ENCODE measurements at regions not wholly inside any gene's neighbourhood (a gene's known extent, or its start where the extent isn't known, plus 50 kb on each side); places are given as distances from the start of the nearest gene placed in this dataset.

- H3K4me3 ChIP-seq (ENCODE audit: low read length) = no peak overlapping the region
- no peak overlapping the region for H3K27ac ChIP-seq (ENCODE audit: low read length)
- H3K4me1 ChIP-seq (ENCODE audit: insufficient read depth, low read length) = no peaks in the 10 kb centered on the region
- H3K9me3 ChIP-seq (ENCODE audit: insufficient read depth, low read depth, low read length) = no peaks in the 10 kb centered on the region
- no peaks in the 10 kb centered on the region for H3K27me3 ChIP-seq (ENCODE audit: insufficient read depth, low read length)
- H3K36me3 ChIP-seq (ENCODE audit: insufficient read depth, low read depth, low read length) = no peaks in the 10 kb centered on the region
- no peak overlapping the region for H3K9ac ChIP-seq (ENCODE audit: low read depth, low read length)
Measured at GRCh38 chr5:74369173-74369572, 271.4 kb downstream of the ENC1 start.

GRCh38 chr5:74367934-74368333, 272.6 kb downstream of the ENC1 start:
- Histone ChIP-seq H3K36me3 (ENCODE audit: insufficient read depth, low read depth, low read length) (no peaks in the 10 kb centered on the region), H3K4me1 (ENCODE audit: insufficient read depth, low read length) (no peaks in the 10 kb centered on the region), H3K27ac (ENCODE audit: low read length) (no peak overlapping the region)

GRCh38 chr5:74367241-74367733, 273.2 kb downstream of the ENC1 start:
- H3K9ac ChIP-seq (ENCODE audit: low read depth, low read length) = no peak overlapping the region
- H3K4me3 ChIP-seq (ENCODE audit: low read length) = no peak overlapping the region
- no peaks in the 10 kb centered on the region for H3K4me1 ChIP-seq (ENCODE audit: insufficient read depth, low read length)
- H3K9me3 ChIP-seq (ENCODE audit: insufficient read depth, low read depth, low read length) = no peaks in the 10 kb centered on the region
- H3K27ac ChIP-seq (ENCODE audit: low read length) = no peak overlapping the region
- H3K27me3 ChIP-seq (ENCODE audit: insufficient read depth, low read length) = no peaks in the 10 kb centered on the region
- no peaks in the 10 kb centered on the region for H3K36me3 ChIP-seq (ENCODE audit: insufficient read depth, low read depth, low read length)

More at GRCh38 chr5:74367934-74368333, 272.6 kb downstream of the ENC1 start:
- no peaks in the 10 kb centered on the region for H3K27me3 ChIP-seq (ENCODE audit: insufficient read depth, low read length)
- H3K9ac ChIP-seq (ENCODE audit: low read depth, low read length) = no peak overlapping the region
- no peak overlapping the region for H3K4me3 ChIP-seq (ENCODE audit: low read length)
- H3K9me3 ChIP-seq (ENCODE audit: insufficient read depth, low read depth, low read length) = no peaks in the 10 kb centered on the region

- Histone ChIP-seq H3K36me3 (ENCODE audit: insufficient read depth, low read depth, low read length) (no peaks in the 10 kb centered on the region), H3K4me3 (ENCODE audit: low read length) (no peak overlapping the region), H3K9ac (ENCODE audit: low read depth, low read length) (no peak overlapping the region)
Measured at GRCh38 chr5:74365723-74366122, 274.8 kb downstream of the ENC1 start.

GRCh38 chr5:74364507-74364906, 276.0 kb downstream of the ENC1 start:
- H3K36me3 ChIP-seq (ENCODE audit: insufficient read depth, low read depth, low read length) = no peaks in the 10 kb centered on the region
- H3K27ac ChIP-seq (ENCODE audit: low read length) = no peak overlapping the region
- no peak overlapping the region for H3K4me3 ChIP-seq (ENCODE audit: low read length)
- H3K9ac ChIP-seq (ENCODE audit: low read depth, low read length) = no peak overlapping the region
- no peaks in the 10 kb centered on the region for H3K4me1 ChIP-seq (ENCODE audit: insufficient read depth, low read length)
- H3K27me3 ChIP-seq (ENCODE audit: insufficient read depth, low read length) = no peaks in the 10 kb centered on the region
- no peaks in the 10 kb centered on the region for H3K9me3 ChIP-seq (ENCODE audit: insufficient read depth, low read depth, low read length)

More at GRCh38 chr5:74365723-74366122, 274.8 kb downstream of the ENC1 start:
- Histone ChIP-seq H3K9me3 (ENCODE audit: insufficient read depth, low read depth, low read length) (no peaks in the 10 kb centered on the region), H3K27ac (ENCODE audit: low read length) (no peak overlapping the region), H3K4me1 (ENCODE audit: insufficient read depth, low read length) (no peaks in the 10 kb centered on the region), H3K27me3 (ENCODE audit: insufficient read depth, low read length) (no peaks in the 10 kb centered on the region)

- no peak overlapping the region for H3K4me3 ChIP-seq (ENCODE audit: low read length)
- no peaks in the 10 kb centered on the region for H3K4me1 ChIP-seq (ENCODE audit: insufficient read depth, low read length)
- H3K27me3 ChIP-seq (ENCODE audit: insufficient read depth, low read length) = no peaks in the 10 kb centered on the region
- H3K27ac ChIP-seq (ENCODE audit: low read length) = no peak overlapping the region
- H3K36me3 ChIP-seq (ENCODE audit: insufficient read depth, low read depth, low read length) = no peaks in the 10 kb centered on the region
- no peaks in the 10 kb centered on the region for H3K9me3 ChIP-seq (ENCODE audit: insufficient read depth, low read depth, low read length)
- H3K9ac ChIP-seq (ENCODE audit: low read depth, low read length) = no peak overlapping the region
Measured at GRCh38 chr5:74363603-74364205, 276.8 kb downstream of the ENC1 start.

GRCh38 chr5:74361406-74362358, 278.8 kb downstream of the ENC1 start:
- Histone ChIP-seq H3K4me1 (ENCODE audit: insufficient read depth, low read length) (no peaks in the 10 kb centered on the region), H3K9ac (ENCODE audit: low read depth, low read length) (no peak overlapping the region), H3K27ac (ENCODE audit: low read length) (no peak overlapping the region), H3K27me3 (ENCODE audit: insufficient read depth, low read length) (no peaks in the 10 kb centered on the region), H3K4me3 (ENCODE audit: low read length) (no peak overlapping the region), H3K36me3 (ENCODE audit: insufficient read depth, low read depth, low read length) (no peaks in the 10 kb centered on the region), H3K9me3 (ENCODE audit: insufficient read depth, low read depth, low read length) (no peaks in the 10 kb centered on the region)

GRCh38 chr5:74360535-74361210, 279.9 kb downstream of the ENC1 start:
- no peak overlapping the region for H3K4me3 ChIP-seq (ENCODE audit: low read length)
- no peak overlapping the region for H3K9ac ChIP-seq (ENCODE audit: low read depth, low read length)
- H3K36me3 ChIP-seq (ENCODE audit: insufficient read depth, low read depth, low read length) = no peaks in the 10 kb centered on the region
- H3K9me3 ChIP-seq (ENCODE audit: insufficient read depth, low read depth, low read length) = no peaks in the 10 kb centered on the region
- no peaks in the 10 kb centered on the region for H3K4me1 ChIP-seq (ENCODE audit: insufficient read depth, low read length)
- no peak overlapping the region for H3K27ac ChIP-seq (ENCODE audit: low read length)
- H3K27me3 ChIP-seq (ENCODE audit: insufficient read depth, low read length) = no peaks in the 10 kb centered on the region

- no peak overlapping the region for H3K9ac ChIP-seq (ENCODE audit: low read depth, low read length)
- H3K4me3 ChIP-seq (ENCODE audit: low read length) = no peak overlapping the region
- no peaks in the 10 kb centered on the region for H3K4me1 ChIP-seq (ENCODE audit: insufficient read depth, low read length)
- H3K9me3 ChIP-seq (ENCODE audit: insufficient read depth, low read depth, low read length) = no peaks in the 10 kb centered on the region
- H3K27me3 ChIP-seq (ENCODE audit: insufficient read depth, low read length) = no peaks in the 10 kb centered on the region
- no peak overlapping the region for H3K27ac ChIP-seq (ENCODE audit: low read length)
- H3K36me3 ChIP-seq (ENCODE audit: insufficient read depth, low read depth, low read length) = no peaks in the 10 kb centered on the region
Measured at GRCh38 chr5:74357827-74358226, 282.7 kb downstream of the ENC1 start.

GRCh38 chr5:74356009-74356695, 284.4 kb downstream of the ENC1 start:
- no peak overlapping the region for H3K27ac ChIP-seq (ENCODE audit: low read length)
- no peaks in the 10 kb centered on the region for H3K4me1 ChIP-seq (ENCODE audit: insufficient read depth, low read length)
- H3K9me3 ChIP-seq (ENCODE audit: insufficient read depth, low read depth, low read length) = peaks cover 6% of the 10 kb centered on the region
- no peak overlapping the region for H3K9ac ChIP-seq (ENCODE audit: low read depth, low read length)
- H3K4me3 ChIP-seq (ENCODE audit: low read length) = no peak overlapping the region
- no peaks in the 10 kb centered on the region for H3K36me3 ChIP-seq (ENCODE audit: insufficient read depth, low read depth, low read length)
- H3K27me3 ChIP-seq (ENCODE audit: insufficient read depth, low read length) = no peaks in the 10 kb centered on the region
